Keratinocyte (primary cell): ENCODE measurements at regions not wholly inside any gene's neighbourhood (a gene's known extent, or its start where the extent isn't known, plus 50 kb on each side); places are given as distances from the start of the nearest gene placed in this dataset.

Experiments used
- EZH2 ChIP-seq: IDR thresholded peaks from one replicate; pipeline ENCODE4 v1.6.1; 2012; ENCODE audit warnings: inconsistent platforms, mild to moderate bottlenecking, low read length, moderate library complexity
- TF ChIP-seq, protein P1 (sequence below), 3 experiments: IDR thresholded peaks in 1 of 3; conservative IDR thresholded peaks in 1 of 3; optimal IDR thresholded peaks in 1 of 3; 2 replicates in 2 of 3; 3 replicates in 1 of 3; pipeline versions ENCODE3 to v1.5.1; 2011; ENCODE audit warnings: low read length in 3 of 3, mild to moderate bottlenecking in 3 of 3, moderate library complexity in 2 of 3, control low read depth in 1 of 3, inconsistent platforms in 1 of 3; ENCODE audit not compliant: insufficient read depth in 2 of 3; ENCODE audit errors: extremely low read depth in 1 of 3

GRCh38 chr15:25238126-25238525, 200.7 kb downstream of the UBE3A start:
- TF ChIP-seq, protein P1, sequence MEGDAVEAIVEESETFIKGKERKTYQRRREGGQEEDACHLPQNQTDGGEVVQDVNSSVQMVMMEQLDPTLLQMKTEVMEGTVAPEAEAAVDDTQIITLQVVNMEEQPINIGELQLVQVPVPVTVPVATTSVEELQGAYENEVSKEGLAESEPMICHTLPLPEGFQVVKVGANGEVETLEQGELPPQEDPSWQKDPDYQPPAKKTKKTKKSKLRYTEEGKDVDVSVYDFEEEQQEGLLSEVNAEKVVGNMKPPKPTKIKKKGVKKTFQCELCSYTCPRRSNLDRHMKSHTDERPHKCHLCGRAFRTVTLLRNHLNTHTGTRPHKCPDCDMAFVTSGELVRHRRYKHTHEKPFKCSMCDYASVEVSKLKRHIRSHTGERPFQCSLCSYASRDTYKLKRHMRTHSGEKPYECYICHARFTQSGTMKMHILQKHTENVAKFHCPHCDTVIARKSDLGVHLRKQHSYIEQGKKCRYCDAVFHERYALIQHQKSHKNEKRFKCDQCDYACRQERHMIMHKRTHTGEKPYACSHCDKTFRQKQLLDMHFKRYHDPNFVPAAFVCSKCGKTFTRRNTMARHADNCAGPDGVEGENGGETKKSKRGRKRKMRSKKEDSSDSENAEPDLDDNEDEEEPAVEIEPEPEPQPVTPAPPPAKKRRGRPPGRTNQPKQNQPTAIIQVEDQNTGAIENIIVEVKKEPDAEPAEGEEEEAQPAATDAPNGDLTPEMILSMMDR (optimal IDR thresholded peaks at IDR 0.05 in 1 of 3, IDR thresholded peaks at IDR 0.05 in 1 of 3, conservative IDR thresholded peaks at IDR 0.05 in 1 of 3; ENCODE audit: extremely low read depth in 1 of 3, insufficient read depth in 2 of 3, low read length in 3 of 3), result no peak
- no peak for TF ChIP-seq EZH2
